ENCODE measurements at regions not wholly inside any gene's neighbourhood (a gene's known extent, or its start where the extent isn't known, plus 50 kb on each side); places are given as distances from the start of the nearest gene placed in this dataset.

DNA sequence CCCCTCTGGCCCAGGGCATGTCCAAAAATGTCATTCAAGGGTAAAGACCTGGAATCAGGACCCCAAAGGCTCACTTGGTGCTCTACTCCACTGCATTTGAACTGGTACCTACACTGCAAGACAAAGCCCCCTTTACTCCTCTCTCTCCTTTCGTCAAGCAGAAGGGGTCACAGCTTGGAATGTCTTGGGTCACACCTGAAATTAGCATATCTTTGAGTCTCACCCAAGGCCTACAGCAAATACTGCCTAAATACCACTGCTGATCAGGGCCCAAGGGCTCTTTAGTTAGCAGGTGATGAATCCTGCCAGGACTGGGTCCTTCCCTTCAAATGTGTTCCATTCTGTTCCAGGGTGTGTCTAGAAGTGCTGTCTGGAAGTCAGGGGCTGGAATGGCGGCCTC lies 320.6 kb downstream of the SV2B start:
- no peak overlapping the region for H3K4me2 ChIP-seq (ENCODE audit: extremely low read depth, insufficient read depth, low read length)
- no peak overlapping the region for H3K27ac ChIP-seq (ENCODE audit: insufficient read depth, low read length)
- no peaks in the 10 kb centered on the region for H3K79me2 ChIP-seq (ENCODE audit: control insufficient read depth, insufficient read depth, low read length)
- H3K9ac ChIP-seq (ENCODE audit: insufficient read depth, low read length): no peak overlapping the region
- H3K36me3 ChIP-seq (ENCODE audit: control insufficient read depth, insufficient read depth, low read length): no peaks in the 10 kb centered on the region
- DNase-seq (ENCODE audit: low read depth in 2 of 2): no peak
- H2AFZ ChIP-seq (ENCODE audit: low read length): no peak overlapping the region
- no peaks in the 10 kb centered on the region for H3K4me1 ChIP-seq (ENCODE audit: control insufficient read depth, extremely low read depth, insufficient read depth, low read length)
- H3K9me3 ChIP-seq (ENCODE audit: control insufficient read depth, insufficient read depth, low read depth, low read length): no peaks in the 10 kb centered on the region
- no peak overlapping the region for H3K4me3 ChIP-seq (replicated peaks in 1 of 4; ENCODE audit: control extremely low read depth in 1 of 4, insufficient read depth in 1 of 4, low read depth in 3 of 4, low read length in 4 of 4)
- TF ChIP-seq EZH2 (IDR thresholded peaks at IDR 0.05; ENCODE audit: low read length, missing control alignments): no peak
- TF ChIP-seq, protein P1, sequence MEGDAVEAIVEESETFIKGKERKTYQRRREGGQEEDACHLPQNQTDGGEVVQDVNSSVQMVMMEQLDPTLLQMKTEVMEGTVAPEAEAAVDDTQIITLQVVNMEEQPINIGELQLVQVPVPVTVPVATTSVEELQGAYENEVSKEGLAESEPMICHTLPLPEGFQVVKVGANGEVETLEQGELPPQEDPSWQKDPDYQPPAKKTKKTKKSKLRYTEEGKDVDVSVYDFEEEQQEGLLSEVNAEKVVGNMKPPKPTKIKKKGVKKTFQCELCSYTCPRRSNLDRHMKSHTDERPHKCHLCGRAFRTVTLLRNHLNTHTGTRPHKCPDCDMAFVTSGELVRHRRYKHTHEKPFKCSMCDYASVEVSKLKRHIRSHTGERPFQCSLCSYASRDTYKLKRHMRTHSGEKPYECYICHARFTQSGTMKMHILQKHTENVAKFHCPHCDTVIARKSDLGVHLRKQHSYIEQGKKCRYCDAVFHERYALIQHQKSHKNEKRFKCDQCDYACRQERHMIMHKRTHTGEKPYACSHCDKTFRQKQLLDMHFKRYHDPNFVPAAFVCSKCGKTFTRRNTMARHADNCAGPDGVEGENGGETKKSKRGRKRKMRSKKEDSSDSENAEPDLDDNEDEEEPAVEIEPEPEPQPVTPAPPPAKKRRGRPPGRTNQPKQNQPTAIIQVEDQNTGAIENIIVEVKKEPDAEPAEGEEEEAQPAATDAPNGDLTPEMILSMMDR (conservative IDR thresholded peaks at IDR 0.05 in 1 of 2, IDR thresholded peaks at IDR 0.05 in 1 of 2; ENCODE audit: low read depth in 1 of 2, low read length in 2 of 2): no peak
- H3K27me3 ChIP-seq (ENCODE audit: control insufficient read depth, insufficient read depth, low read length): no peaks in the 10 kb centered on the region
- no peaks in the 10 kb centered on the region for H4K20me1 ChIP-seq (ENCODE audit: control insufficient read depth, extremely low read depth, insufficient read depth, low read length)

GRCh38 chr15:91422797-91423196 lies 322.7 kb downstream of the SV2B start:
- H3K9me3 ChIP-seq (ENCODE audit: control insufficient read depth, insufficient read depth, low read depth, low read length): no peaks in the 10 kb centered on the region
- no peaks in the 10 kb centered on the region for H4K20me1 ChIP-seq (ENCODE audit: control insufficient read depth, extremely low read depth, insufficient read depth, low read length)
- no peak overlapping the region for H2AFZ ChIP-seq (ENCODE audit: low read length)
- no peak overlapping the region for H3K4me2 ChIP-seq (ENCODE audit: extremely low read depth, insufficient read depth, low read length)
- no peaks in the 10 kb centered on the region for H3K36me3 ChIP-seq (ENCODE audit: control insufficient read depth, insufficient read depth, low read length)
- H3K4me3 ChIP-seq (replicated peaks in 1 of 4; ENCODE audit: control extremely low read depth in 1 of 4, insufficient read depth in 1 of 4, low read depth in 3 of 4, low read length in 4 of 4): no peak overlapping the region
- no peak for DNase-seq (ENCODE audit: low read depth in 2 of 2)
- TF ChIP-seq, protein P1 (conservative IDR thresholded peaks at IDR 0.05 in 1 of 2, IDR thresholded peaks at IDR 0.05 in 1 of 2; ENCODE audit: low read depth in 1 of 2, low read length in 2 of 2): no peak
- no peak for TF ChIP-seq EZH2 (IDR thresholded peaks at IDR 0.05; ENCODE audit: low read length, missing control alignments)
- no peaks in the 10 kb centered on the region for H3K79me2 ChIP-seq (ENCODE audit: control insufficient read depth, insufficient read depth, low read length)
- no peaks in the 10 kb centered on the region for H3K27me3 ChIP-seq (ENCODE audit: control insufficient read depth, insufficient read depth, low read length)
- no peak overlapping the region for H3K27ac ChIP-seq (ENCODE audit: insufficient read depth, low read length)
- no peak overlapping the region for H3K9ac ChIP-seq (ENCODE audit: insufficient read depth, low read length)
- H3K4me1 ChIP-seq (ENCODE audit: control insufficient read depth, extremely low read depth, insufficient read depth, low read length): no peaks in the 10 kb centered on the region

DNA sequence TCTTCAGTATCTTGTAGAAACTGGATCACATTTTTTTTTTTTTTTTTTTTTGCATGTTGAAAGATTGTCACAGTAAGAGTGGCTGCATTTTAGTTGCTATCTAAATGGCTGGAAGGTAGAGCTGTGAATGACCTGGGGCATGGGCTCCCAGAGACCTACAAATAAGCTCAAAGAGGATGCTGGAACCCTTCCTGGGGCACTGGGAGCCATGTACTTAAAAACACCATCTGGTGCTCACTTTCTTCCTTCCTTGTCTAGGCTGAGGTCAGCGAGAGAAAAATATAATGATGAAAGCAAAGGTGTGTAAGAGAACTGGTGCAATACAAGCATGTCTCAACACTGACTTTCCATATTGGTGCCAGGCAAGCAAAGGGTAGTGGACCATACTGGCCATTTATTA lies 323.9 kb downstream of the SV2B start:
- TF ChIP-seq, protein P1 (conservative IDR thresholded peaks at IDR 0.05 in 1 of 2, IDR thresholded peaks at IDR 0.05 in 1 of 2; ENCODE audit: low read depth in 1 of 2, low read length in 2 of 2): no peak
- TF ChIP-seq EZH2 (IDR thresholded peaks at IDR 0.05; ENCODE audit: low read length, missing control alignments): no peak
- no peak for DNase-seq (ENCODE audit: low read depth in 2 of 2)

More for the DNA sequence above, 323.9 kb downstream of the SV2B start:
- no peaks in the 10 kb centered on the region for H3K9me3 ChIP-seq (ENCODE audit: control insufficient read depth, insufficient read depth, low read depth, low read length)
- no peaks in the 10 kb centered on the region for H4K20me1 ChIP-seq (ENCODE audit: control insufficient read depth, extremely low read depth, insufficient read depth, low read length)
- no peaks in the 10 kb centered on the region for H3K4me1 ChIP-seq (ENCODE audit: control insufficient read depth, extremely low read depth, insufficient read depth, low read length)
- H3K4me2 ChIP-seq (ENCODE audit: extremely low read depth, insufficient read depth, low read length): no peak overlapping the region
- no peak overlapping the region for H3K27ac ChIP-seq (ENCODE audit: insufficient read depth, low read length)
- H3K4me3 ChIP-seq (replicated peaks in 1 of 4; ENCODE audit: control extremely low read depth in 1 of 4, insufficient read depth in 1 of 4, low read depth in 3 of 4, low read length in 4 of 4): no peak overlapping the region
- no peaks in the 10 kb centered on the region for H3K27me3 ChIP-seq (ENCODE audit: control insufficient read depth, insufficient read depth, low read length)
- H3K9ac ChIP-seq (ENCODE audit: insufficient read depth, low read length): no peak overlapping the region
- no peaks in the 10 kb centered on the region for H3K79me2 ChIP-seq (ENCODE audit: control insufficient read depth, insufficient read depth, low read length)
- no peak overlapping the region for H2AFZ ChIP-seq (ENCODE audit: low read length)
- H3K36me3 ChIP-seq (ENCODE audit: control insufficient read depth, insufficient read depth, low read length): no peaks in the 10 kb centered on the region
